ENCODE measurements at regions not wholly inside any gene's neighbourhood (a gene's known extent, or its start where the extent isn't known, plus 50 kb on each side); places are given as distances from the start of the nearest gene placed in this dataset.

DNA sequence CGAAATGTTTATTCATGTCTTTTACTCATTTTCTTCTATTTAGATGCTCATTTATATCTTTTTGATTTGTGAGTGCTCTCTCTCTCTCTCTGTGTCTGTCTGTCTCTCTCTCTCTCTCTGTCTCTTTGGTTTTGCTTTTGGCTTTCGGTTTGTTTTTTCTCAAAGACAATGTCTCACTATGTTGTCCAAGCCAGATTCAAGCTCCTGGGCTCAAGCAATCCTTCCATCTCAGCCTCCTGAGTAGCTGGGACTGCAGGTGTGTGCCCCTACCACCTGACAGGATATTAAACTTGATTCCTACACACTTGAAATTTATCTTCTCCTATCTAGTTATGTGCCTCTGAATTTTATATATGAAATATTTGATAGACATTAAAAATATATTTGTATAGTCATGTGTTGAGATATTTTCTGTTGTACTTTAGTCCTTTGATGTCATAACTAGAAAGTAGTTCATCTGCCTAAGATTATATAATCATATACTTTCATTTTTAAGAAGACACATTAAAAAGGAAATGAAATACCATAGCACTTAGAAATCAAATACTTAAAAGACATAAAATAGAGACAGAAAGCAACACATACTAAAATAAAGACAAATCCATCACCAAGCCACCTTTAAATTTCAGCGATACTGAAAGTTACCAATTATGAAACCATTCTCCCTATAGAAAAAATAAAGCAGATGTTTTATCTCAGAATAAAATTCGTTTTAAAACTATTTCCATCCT lies 68.1 kb upstream of the SFMBT2 start:
- DNase-seq (ENCODE audit: low spot score), result no peak

DNA sequence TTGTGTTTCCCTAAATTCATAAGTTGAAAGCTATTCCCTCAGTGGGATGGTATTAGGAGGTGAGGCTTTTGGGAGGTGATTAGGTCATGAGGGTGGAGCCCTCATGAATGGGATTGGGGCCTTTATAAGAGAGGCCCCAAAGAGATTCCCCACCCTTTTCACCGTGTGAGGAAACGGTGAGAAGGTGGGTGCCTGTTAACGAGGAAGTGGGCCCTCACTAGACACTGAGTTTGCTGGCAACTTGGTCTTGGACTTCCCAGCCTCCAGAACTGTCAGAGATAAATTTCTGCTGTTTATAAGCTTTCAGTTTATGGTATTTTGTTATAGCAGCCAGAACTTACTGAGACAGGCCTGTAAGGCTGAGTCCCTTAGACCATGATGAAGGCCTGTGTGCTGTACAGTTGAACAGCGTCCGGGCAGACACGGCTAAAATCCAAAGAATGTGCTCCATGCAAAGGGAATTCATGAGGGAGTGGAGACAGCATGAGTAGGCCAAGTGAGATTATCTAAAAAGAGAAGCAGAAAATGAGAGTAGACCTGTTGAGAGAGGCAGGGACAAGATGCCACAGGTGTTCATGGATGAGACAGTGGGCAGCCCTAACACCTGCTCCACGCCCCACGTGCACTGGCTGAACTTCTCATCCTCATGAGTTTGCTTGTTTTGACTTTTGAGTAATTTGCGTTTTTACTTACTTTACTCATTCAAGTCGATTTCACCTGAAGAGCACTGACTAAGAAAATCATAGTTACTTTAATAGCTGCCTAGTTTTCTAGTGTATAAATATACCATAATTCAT lies 66.9 kb upstream of the SFMBT2 start:
- no peak for DNase-seq (ENCODE audit: low spot score)

DNA sequence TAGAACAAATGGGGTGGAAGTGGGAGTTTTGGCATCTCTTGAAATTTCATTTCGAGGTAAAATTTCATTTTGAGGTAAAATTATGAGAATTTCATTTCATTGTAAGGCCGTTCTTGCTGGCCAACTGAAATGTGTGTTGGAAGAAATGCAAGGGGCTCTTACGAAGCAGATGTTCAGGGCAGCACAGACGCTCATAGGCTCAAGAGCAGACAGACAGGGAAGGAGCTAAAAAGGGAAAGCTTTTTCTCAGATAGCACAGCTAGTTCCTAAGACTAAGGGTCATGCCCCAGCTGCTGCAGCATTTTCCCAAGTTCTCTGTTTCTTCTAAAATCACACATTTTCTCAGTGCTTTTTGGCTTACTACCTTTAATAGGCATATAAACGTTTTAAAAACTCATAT lies 65.1 kb upstream of the SFMBT2 start:
- no peak for DNase-seq (ENCODE audit: low spot score)

DNA sequence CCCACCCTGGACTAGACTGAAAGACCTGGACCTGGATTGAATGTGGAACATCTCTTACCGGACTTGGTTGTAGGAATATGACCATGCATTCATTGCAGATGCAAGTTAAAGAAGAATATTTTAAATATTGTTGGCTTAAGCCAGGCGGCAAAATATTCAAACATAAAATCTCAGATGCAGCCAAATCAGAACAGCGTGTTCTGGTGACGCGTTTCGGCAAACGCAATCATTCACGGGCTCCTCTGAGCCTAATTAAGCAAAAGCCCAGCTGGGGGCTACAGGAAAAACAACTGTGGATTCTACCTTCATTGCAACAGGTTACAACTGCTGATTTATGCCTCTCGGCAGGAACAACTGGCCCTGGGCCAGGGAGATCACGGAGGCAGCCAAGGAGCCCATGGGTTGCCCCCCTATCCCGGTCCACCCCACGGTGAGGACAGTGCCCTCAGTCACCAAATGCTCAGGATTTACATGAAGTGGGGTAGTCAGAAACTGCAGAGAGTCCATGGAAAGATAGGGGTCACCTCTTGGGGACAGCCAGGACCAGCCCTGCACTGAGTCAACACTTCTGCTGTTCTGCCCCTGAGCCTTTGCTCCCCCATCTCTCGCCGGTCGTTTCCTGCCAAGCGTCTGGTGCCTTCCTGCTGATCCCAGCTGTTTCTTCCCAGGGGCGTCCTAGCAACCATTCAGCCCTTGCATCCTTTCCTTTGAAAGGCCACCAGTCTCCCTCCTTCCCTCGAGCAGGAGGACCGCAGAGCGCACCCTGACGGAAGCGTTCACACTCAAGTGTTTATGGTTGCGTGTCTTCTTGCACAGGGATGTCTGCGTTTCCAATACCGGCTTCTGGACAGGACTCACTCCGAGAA lies 64.4 kb upstream of the SFMBT2 start:
- DNase-seq (ENCODE audit: low spot score), result no peak

DNA sequence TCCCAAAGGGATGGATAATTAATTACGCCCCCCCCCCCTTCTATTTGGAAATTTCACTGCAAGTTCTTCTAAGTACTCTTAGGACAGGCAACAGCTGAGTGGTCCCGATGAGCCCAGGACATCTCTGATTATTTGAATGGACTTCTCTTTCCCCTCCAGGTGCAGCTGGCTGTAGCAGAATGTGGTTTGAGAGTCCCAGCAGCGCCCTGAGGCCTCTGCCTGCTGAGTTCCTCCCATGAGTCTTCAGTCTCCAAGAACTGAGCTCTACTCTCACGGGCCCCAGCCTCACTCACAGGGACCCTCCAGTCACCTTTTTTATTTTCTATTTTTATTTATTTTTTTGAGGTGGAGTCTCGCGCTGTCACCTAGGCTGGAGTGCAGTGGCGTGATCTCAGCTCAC lies 63.6 kb upstream of the SFMBT2 start:
- DNase-seq (ENCODE audit: low spot score), result no peak

DNA sequence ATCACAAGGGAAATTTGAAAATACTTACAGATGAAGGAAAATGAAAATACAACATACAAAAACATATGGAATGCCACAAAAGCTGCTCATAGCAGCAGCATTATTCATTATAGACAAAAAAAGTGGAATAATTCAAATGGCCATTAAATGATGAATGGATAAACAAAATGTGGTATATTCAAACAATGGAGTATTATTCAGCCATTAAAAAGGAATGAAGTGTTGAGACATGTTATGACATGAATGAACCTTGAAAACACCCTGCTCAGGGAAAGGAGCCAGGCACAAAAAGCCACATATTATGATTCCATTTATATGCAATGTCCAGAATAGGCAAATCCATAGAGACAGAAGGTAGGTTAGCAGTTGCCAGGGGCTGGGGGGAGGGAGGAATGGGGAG lies 62.6 kb upstream of the SFMBT2 start:
- DNase-seq (ENCODE audit: low spot score), result no peak

DNA sequence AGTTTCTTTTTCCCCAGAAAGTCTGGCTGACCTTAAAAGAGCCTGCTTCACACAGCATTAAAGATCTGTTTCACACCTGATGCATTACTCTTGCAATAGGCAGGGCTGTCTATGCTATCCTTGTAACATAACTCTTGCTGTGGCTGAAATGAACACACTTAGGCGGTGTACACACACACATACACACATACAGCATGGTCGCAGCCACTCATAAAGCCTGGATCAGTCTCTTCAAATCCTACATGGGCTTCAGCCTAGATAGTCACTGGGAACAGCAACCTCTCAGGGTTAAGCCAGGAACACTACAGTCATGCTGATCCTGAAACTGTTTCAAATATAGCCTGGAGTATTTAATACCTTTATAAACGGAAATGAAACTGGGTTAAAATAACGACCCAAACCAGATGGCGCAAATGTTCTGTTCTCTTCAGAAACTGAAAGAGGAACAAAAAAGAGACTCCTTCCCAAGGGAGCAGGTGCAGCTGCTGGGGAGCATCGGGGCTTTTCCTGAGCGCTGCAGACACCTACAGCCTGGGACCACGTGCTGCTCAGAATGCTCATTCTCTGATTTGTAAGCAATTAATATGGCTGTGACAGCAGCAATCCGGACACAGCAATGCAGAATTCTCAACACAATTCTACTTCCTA lies 61.0 kb upstream of the SFMBT2 start:
- DNase-seq (ENCODE audit: low spot score), result peak; percentile 16

DNA sequence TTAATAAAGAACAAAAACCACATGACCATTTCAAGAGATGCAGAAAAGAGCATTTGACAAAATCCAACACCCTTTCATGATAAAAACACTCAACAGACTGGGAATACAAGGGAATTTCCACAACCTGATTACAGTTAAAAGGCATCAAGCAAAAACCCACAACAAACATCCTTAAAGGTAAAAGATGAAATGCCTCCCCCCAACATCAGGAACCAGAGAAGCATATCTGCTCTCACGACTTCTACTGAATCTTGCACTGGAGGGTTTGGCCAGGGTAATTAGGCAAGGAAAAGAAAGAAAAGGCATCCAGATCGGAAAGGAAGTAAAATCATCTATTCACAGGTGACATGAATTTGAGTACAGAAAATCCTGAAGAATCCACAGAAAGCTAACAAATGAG lies 59.5 kb upstream of the SFMBT2 start:
- no peak for DNase-seq (ENCODE audit: low spot score)

DNA sequence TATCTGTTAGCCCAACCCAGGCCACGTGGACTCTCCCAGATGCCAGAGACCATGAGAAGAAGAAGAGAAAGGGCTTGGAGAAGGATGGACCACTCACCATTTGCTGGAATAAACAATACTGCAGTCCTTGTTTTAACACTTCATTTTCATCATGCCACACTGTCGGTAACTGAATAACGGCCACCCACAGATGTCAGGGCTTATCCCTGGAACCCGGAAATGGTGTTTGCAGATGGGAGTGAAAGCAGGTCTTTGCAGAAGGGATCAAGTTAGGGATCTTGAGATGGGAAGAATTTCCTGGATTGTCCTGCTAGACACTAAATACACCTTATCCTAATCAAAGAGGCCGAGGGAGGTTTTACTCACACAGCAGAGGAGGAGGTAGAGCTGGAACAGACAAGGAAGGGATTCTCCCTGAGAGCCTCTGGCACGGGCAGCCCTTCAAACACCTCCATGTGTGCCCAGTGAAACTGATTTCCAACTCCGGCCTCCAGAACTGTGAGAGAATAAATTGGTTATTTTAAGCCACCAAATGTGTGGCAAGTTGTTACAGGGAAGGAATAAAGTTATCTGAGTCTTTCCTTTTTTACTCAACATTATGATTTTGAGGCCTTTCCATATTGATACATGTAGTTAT lies 56.3 kb upstream of the SFMBT2 start:
- no peak for DNase-seq (ENCODE audit: low spot score)

DNA sequence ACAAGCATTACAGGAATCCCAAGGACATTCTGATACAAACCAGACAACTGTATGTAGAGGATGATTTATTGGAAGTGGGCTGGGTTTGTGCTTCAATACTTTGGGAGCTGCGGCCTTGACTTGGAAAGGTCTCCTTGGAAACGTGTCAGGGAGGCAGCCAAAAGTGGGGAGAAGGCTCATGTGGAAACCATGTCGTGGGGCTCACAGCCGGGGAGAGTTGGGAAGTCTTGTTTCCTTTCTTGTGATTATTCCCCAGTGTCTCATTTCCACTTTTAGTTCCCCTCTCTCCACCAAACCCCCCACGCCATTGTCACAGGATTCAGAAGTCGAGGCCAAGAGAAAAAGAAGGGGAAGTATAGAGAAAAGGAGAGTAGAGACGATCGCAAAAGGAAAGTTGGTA lies 53.9 kb upstream of the SFMBT2 start:
- no peak for DNase-seq (ENCODE audit: low spot score)

Data from mucosa of gallbladder (tissue), 1 donor.